Fibroblast of peridontal ligament (primary cell): ENCODE measurements at regions not wholly inside any gene's neighbourhood (a gene's known extent, or its start where the extent isn't known, plus 50 kb on each side); places are given as distances from the start of the nearest gene placed in this dataset.

Experiments used
- DNase-seq: peaks from one replicate; pipeline ENCODE4 v3.0.0-alpha.2; 2010; ENCODE audit errors: extremely low read depth

DNA sequence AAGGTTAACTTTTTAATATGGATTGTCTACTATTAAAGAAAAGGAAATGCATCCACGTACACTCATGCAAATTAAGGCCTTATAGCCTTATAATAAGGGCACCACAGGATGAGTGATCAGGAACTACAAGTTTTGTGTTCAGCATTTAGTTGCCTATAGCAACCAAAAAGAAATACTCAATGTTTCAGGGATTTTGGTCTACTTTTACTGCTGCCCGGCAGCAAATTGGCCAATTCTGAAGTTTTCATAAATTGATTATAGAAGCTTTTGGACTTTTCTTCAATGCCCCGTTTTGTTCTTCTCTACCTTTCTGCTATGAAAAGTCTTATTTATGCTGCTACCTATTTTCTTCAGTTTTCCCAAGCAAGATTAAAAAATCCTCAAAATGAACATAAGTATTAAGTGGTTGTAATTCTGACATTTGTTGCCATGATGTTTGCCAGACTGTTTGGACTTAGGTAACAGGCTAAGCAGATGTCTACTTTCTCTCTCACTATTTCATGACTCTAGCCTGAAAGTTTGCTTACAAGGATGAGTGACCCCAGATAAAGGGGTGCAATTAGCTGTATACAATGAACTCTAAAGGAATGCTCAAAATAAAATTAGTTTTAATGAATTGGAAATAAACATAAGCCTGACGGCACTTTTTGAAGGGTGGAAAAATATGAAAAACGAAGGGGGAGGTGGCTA, 391.5 kb upstream of the DAB2 start:
- no peak for DNase-seq

DNA sequence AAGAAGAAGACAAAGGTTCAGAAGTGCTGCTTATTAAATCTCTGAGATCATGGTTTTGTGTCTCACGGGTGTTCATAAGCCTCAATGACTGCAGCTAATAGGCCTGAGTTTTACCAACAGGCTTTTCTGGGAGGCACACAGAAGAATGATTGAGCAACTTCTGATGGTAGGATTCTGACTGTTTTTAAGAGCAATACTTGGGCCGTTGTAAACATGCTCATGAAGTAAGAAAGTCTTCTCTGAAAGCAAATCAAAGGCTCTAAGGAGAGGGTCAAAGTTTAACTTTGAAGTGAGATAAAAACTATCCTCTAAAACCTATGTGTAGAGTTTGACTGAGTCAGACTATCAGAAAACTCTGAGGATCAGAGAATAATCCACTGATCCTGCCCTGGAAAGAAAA, 390.9 kb upstream of the DAB2 start:
- no peak for DNase-seq

DNA sequence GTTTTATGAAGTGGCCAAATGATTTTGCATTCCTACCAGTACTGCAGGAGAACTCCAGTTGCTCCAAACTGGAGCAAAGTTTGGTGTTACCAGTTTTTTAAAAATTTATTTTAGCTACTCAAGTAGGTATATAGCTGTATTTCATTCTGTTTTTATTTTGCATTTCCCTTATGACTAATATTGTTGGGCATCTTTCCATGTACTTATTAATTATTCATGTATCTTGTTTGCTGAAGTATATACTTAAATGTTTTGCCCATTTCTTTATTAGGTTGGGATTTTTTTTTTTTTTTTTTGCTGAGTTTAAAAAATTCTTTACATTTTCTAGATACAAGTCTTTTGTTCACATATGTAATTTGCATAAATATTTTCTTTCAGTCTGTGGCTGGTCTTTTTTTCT, 386.6 kb upstream of the DAB2 start:
- no peak for DNase-seq

DNA sequence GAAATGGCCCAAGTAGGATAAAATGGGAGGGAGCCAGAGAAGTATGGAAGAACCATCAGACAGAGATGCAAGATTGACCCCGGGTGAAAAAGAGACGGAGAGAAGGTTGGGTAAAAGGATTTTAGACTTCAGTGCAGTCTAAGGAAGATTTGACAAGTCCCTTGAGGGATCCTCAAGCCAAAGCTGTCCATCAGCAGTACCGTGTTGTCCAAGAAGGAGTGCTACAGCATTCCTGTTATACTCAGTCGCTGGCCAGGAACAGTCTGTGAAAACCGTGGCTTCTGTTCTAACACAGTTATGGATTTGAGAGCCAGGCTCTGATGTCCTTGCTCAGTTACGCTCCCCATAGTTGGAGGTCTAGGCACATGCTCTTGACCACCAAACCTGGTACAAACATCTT, 383.9 kb upstream of the DAB2 start:
- no peak for DNase-seq

DNA sequence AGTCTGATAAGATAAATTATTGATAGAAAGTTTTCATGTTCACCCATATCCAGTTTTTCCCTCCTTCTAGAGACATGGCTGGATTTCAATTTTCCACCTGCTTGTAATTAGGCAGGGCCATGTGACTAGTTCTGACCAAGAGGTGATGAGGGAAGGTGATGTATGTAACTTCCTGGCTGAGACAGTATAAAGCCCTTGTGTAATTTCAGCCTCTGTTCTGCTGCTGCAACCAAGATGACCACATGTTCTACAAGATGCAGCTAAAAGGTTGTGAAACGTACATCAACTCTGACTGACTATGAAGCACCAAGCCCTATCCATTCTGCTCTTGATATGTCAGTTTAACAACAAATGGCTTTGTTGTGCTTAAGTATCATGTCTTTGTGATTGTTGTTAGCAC, 376.5 kb upstream of the DAB2 start:
- no peak for DNase-seq

DNA sequence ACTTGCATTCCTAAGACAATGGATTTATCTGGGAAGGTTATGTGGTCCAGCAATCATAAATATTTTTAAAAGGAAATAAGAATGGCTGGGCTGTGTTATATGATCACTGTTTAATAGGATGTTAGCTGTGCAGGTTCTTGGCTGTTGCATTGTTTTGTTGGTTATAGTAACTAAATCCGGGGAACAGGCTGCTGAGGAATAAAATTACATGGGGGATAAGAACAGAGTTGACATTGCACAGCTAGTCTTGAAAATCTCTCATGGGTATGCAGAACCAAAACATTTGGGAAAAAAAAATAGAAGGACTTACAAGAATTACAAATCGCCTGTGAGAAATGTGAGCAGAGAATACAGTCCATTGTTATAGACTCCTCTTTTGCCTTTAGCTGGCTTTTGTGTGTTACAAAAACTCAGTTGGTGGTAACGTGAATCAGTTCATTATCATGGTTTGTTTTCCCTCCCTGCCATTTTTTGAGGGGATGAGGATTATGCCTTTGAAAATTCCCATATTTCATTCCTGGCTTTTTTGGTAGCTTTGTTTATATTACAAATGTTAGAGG, 375.3 kb upstream of the DAB2 start:
- no peak for DNase-seq

DNA sequence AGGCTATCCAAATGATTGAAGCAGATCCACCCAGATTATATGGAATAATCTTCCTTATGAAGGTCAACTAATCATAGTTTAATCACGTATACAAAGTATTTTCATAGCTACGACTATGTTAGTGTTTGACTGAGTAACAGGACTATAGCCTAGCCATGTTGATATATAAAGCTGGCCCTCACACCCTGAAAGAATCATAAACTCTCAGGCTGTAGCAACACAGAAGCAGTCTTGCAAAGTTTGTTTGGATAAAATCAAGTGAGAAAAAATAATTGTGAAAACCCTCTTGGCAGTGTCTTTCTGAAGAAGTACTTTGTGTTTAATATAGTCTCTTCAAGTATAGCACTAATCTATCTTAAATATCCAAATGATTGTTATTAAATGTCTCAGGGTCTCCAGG, 374.5 kb upstream of the DAB2 start:
- no peak for DNase-seq

DNA sequence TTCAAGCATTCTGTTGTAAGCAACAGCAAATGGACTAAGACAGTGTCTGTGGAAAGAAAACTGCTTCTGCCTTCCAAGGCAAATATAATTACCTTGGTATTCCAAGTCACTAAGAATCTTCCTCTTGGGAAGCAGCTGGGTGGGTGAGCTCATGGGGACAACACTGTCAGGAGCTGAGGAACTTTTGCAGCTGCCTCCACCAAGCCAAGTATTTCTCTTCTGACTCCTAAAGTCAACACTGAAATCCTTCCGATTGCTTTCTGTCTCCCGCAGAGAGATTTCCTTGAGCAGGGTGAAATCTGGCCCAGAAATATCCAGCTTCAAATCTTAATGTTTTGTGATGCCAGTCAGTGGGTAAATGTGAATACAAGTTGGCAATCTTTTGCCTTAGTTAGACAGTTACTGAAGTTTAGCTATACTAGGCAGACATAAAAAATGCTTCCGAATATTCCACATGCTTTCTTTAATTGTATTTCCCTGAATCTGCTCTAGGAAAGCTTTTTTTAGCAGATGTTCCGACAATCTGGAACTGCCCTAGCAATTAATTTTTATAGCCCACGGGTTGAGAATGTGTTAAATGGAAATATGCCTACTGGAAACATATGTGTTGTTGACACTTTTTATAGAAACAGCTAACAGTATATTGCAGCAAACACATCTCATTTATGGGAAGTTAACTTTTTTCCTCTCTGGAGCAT, 369.9 kb upstream of the DAB2 start:
- DNase-seq, result peak; percentile 57

DNA sequence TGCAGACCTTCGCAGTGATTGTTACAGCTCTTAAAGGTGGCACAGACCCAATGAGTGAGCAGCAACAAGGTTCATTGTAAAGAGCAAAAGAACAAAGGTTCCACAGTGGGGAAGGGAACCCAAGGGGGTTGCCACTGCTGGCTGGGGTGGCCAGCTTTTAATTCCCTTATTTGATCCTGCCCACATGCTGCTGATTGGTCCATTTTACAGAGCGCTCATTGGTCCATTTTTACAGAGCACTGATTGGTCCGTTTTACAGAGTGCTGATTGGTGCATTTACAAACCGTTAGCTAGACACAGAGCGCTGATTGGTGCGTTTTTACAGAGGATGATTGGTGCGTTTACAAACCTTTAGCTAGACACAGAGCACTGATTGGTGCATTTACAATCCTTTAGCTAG, 360.6 kb upstream of the DAB2 start:
- no peak for DNase-seq

DNA sequence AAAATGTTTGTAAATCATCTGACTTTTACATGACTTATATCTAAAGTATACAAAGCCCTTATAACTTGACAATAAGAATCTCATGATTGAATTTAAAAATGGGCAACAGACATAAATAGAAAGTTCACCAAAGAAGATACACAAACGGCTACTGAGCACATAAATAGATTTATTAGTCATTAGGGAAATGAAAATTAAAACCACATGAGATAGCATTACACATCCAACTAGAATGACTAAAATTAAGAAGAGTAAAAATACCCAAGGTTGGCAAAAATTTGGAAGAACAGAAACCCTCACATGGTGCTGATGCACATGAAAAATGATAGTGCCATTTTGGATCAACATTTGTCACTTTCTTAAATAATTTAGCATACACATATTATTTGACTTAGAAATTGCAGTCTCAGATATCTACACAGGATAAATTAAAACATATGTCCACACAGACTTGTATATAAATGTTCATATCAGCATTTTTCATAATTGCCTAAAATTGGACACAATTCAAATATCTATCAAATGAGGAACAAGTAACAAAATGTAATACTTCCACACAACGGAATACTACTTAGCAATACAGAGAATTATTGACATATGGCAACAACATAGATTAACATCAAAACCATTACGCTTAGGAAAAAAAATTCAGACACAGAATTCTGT, 359.1 kb upstream of the DAB2 start:
- no peak for DNase-seq

DNA sequence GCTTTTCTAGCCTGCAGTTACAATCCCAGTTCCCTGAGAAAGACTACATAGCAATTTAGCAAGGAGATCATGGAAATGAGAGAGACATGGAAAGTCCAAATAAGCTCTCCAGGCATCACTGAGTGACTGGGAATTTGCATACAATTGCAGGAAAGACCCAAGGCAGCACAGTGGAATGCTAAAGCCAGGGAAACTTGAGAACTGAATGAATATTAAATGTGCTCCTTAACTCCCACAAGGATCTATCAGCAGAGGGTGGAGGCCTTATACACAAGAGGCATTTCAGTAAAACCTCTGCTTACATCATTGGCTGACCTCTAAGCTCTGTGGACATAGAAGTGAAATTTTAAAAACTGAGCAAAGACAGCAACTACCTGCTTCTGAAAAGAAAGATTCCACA, 355.6 kb upstream of the DAB2 start:
- DNase-seq, result peak; percentile 89

DNA sequence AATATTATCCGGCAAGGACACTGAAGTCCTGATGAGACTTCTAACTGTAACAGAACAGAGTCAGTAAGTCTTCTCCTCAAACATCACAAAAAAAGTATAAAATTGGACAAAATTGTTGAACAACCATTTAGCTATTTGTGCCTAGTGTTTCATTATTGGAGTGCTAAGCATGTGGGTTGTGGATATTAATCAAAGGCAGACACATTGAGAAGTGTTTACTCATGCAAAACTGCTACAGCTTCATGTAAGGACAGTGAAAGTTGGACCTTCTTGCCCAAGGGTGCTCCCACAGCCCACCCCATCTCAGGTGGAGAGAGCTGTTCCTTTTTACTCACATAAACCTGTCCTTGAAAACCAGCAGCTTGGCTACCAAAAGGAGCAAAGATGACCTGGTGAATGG, 355.1 kb upstream of the DAB2 start:
- DNase-seq, result no peak

DNA sequence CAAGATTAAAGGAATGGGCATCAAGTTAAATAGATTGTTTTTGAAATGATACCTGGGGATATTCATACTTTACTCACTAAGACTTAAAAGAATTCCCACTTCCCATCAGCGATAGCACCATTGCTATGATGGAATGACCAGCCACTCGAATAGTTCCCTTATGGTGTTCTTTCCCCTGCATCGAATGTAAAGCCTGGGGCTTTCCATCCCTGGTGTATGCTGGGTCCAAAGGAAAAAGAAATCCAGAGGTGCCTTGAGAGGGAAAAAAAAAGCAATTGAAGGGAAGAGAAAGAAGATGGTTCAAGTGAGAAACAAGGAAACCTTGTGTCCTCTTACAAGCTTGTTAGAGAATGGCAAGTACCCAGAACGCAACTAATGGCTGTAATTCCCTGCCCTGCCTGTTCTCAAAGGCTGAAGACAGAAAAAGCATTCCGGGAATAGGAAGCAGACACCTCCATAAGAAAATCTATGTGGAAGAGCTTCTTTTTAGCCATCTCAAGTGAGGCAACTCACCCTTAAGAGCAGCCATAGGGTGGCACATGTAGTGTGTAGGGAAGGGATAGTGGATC, 351.1 kb upstream of the DAB2 start:
- no peak for DNase-seq

DNA sequence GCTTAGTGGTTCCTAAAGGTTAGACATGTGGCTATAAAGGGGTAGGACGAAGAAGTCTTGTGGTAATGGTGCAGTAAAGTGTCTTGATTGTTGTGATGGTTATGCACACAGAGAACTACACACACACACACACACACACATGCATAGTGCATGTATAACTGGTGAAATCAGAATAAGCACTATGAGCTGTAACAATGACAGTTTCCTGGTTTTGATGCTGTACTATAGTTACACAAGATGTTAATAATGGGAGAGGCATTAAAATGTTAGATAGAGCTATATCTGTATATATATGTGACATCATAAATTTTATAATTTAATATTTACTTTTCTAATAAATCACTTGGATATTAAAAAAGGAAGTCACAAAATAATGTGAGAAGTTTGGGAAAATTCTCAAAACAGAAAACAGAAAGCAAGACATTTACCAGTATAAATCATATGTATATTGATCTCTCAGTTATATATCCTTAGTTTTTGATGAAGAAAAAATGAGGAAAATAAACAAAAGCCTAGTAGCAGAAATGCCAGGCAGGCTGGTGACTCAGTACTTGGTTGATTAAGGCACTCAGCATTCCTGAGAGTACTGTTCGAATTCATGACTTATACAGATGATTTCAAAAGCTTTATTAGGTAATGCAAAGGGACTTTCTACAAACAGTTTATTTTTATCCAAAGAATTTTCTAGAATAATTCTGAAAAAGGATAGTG, 350.5 kb upstream of the DAB2 start:
- DNase-seq, result peak; percentile 97

DNA sequence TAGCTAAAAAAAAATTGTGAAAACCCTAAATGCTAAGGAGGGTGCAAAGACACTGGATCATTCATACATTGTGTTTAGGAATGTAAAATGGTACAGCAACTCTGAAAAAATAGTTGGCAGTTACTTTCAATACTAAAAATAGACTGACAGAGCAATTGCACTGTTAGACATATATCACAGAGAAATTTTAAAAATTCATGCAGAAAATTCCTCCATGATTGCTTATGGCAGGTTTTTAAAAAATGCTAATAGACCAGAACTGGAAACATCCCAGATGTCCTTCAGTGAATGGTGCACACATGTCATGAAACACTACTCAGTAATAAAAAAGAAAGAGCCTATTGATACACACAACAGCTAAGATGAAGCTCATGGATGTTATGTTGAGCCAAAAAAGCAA, 349.8 kb upstream of the DAB2 start:
- DNase-seq, result no peak

DNA sequence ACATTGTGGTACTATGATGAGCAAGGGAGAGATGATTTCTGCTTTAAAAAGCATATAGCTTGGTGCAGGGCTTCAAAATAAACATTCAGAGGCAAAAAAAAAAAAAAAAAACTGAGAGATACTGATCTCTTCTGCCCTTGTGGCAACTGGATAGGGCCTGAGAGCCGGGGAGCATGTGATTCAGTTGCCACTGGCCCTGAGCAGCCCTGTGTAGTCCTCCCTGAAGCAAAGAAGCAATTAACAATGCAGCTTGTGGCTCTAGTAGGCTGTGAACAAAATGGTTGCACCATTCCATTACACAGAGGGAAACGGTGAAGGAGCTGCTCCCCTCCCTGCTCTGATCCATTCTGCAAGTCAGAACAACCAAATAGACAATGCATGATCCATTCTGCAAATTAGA, 347.5 kb upstream of the DAB2 start:
- no peak for DNase-seq

DNA sequence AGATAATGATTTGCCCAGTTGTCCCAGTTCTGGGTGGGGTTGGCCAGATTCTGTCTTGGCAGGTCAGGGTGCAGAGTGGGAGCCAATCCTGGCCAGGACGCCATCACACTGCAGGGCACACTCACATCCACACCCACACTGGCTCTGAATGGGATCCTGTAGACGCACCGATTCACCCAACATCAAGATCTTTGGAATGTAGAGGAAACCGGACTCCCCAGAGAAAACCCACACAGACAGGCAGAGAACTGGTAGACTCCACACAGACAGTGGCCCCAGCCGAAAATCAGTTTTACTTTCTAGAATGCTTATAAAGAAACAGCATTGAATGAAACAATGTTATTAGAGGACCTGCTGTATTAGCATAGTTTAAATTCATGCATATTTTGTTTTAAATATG, 343.1 kb upstream of the DAB2 start:
- DNase-seq, result no peak

DNA sequence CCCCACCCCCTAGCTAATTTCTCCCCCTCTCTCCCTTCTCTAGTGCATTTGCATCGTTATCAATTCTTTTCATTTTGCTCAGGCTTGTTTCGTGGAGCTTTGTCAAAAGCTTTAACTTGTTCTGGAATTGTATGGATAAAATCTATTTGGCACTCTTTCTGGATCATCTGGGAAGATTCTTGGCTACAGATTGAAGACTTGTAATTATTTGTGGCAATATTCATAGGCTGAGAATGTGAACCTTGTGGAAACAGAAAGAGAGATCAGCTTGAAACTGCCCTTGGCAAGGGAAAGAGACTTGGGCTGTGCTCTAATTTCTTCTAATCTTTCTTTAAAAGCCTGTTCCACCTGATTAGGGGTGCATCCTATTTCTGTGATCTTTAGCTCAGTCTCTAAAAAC, 340.6 kb upstream of the DAB2 start:
- peak; percentile 86 for DNase-seq

DNA sequence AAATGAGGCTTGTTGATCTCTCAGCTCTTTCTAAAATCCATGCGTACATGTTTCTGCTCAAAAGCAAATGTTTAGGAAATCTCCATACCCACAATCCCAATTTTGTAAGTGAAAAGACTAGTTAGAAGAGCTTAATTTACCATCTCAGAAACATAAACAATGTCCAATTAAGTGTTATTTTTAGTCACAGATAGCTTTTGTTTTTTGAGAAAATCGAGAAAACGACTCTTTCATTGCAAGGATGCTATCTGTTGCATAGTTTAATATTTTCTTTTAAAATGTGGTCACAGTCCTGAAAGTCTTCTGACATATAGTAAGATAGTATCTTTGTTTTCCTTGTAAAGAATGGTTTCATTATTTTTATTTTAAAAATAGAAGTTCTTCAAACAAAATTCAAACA, 338.0 kb upstream of the DAB2 start:
- no peak for DNase-seq

DNA sequence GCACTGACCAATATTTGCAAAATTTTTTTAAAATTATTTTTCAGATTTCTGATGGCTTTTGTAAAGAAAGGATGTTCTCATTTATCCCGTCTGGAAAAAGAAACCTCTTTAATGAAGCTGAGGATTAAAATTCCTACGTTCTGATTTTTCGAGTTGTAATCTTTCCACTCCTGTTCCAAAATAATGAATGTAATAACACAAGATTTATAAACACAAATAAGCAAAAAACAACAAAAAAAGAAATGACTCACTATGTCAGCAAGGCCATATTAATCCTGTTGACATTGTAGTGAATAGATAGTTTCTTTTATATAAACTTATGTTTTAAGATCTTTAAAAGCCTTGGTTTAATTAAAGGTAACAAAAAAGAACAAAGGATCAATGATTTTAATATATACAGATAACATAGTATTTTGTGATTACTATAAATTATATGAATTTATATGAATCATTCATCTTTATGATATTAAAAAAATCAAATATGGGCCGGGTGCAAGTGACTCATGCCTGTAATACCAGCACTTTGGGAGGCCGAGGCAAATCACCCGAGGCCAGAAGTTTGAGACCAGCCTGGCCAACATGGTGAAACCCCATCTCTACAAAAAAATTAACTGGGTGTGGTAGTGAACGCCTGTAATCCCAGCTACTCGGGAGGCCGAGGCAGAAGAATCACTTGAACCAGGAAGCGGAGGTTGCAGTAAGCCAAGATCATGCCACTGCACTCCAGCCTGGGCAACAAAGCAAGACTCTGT, 336.6 kb upstream of the DAB2 start:
- DNase-seq, result no peak
